Upper lobe of left lung (tissue), 4 donors: ENCODE measurements at regions not wholly inside any gene's neighbourhood (a gene's known extent, or its start where the extent isn't known, plus 50 kb on each side); places are given as distances from the start of the nearest gene placed in this dataset.

Experiments
- CTCF ChIP-seq, 6 experiments: fragments of 450-650 bp in 4 of 6; fragments of 200-600 bp in 2 of 6; sonication (generic) in 2 of 6; IDR thresholded peaks; one replicate each; pipeline ENCODE4 v1.5.1; 2016 to 2019; ENCODE audit warnings: antibody characterized with exemption in 6 of 6
- POLR2A ChIP-seq, 4 donors: fragments of 450-650 bp; IDR thresholded peaks; one replicate each; pipeline ENCODE4 v1.5.1; 2016 to 2017; ENCODE audit warnings: antibody characterized with exemption in 4 of 4, mild to moderate bottlenecking in 2 of 4
- POLR2AphosphoS5 ChIP-seq, 2 donors: sonication (generic); formaldehyde crosslinking; IDR thresholded peaks; one replicate each; pipeline ENCODE4 v1.5.1; 2017; ENCODE audit warnings: antibody characterized with exemption in 2 of 2

GRCh38 chr2:221786297-221786926 is 214.3 kb upstream of the EPHA4 start:
- TF ChIP-seq POLR2A (IDR thresholded peaks at IDR 0.05), result no peak
- no peak for TF ChIP-seq CTCF (IDR thresholded peaks at IDR 0.05)
- no peak for TF ChIP-seq POLR2AphosphoS5 (IDR thresholded peaks at IDR 0.05)
